ENCODE measurements at regions not wholly inside any gene's neighbourhood (a gene's known extent, or its start where the extent isn't known, plus 50 kb on each side); places are given as distances from the start of the nearest gene placed in this dataset.

DNA sequence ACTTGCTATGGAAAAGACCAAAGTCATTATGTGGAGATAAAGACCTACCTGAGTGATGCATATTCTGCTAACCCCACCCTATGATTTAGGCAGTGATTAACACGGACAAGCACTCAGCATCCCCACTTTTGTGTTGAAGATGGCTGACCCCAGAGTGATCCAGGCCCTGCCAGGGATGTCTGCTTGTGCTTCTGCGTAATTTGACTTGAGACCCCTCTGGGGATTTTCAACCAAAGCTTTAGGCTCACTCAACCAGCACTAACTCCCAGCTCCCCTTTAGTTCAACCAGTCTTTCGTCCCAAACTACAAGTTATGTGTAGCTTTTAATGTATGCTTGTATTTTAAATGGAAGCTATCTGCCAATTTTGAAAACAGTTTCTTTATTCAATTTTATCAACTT lies 538.0 kb upstream of the ID4 start:
- TF ChIP-seq, protein P1, sequence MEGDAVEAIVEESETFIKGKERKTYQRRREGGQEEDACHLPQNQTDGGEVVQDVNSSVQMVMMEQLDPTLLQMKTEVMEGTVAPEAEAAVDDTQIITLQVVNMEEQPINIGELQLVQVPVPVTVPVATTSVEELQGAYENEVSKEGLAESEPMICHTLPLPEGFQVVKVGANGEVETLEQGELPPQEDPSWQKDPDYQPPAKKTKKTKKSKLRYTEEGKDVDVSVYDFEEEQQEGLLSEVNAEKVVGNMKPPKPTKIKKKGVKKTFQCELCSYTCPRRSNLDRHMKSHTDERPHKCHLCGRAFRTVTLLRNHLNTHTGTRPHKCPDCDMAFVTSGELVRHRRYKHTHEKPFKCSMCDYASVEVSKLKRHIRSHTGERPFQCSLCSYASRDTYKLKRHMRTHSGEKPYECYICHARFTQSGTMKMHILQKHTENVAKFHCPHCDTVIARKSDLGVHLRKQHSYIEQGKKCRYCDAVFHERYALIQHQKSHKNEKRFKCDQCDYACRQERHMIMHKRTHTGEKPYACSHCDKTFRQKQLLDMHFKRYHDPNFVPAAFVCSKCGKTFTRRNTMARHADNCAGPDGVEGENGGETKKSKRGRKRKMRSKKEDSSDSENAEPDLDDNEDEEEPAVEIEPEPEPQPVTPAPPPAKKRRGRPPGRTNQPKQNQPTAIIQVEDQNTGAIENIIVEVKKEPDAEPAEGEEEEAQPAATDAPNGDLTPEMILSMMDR (conservative IDR thresholded peaks at IDR 0.05): no peak
- TF ChIP-seq ZFX (IDR thresholded peaks at IDR 0.05): no peak
